SK-N-SH (cell line): ENCODE measurements at regions not wholly inside any gene's neighbourhood (a gene's known extent, or its start where the extent isn't known, plus 50 kb on each side); places are given as distances from the start of the nearest gene placed in this dataset.

Experiments
- CTCF ChIP-seq: fragments of 200-600 bp; sonication (generic); IDR thresholded peaks from 2 replicates; pipeline ENCODE4 v1.6.1; 2017; ENCODE audit warnings: antibody characterized with exemption, mild to moderate bottlenecking, moderate library complexity
- EP300 ChIP-seq, 2 experiments: IDR thresholded peaks; 2 replicates each; pipeline versions ENCODE4 v1.4.0 to v1.6.1; 2012; ENCODE audit warnings: borderline replicate concordance in 1 of 2, low read depth in 1 of 2, low read length in 1 of 2
- EZH2phosphoT487 ChIP-seq: fragments of 200-600 bp; sonication (generic); IDR thresholded peaks from 2 replicates; pipeline ENCODE4 v1.6.1; 2017; ENCODE audit warnings: low read depth, mixed run types, mild to moderate bottlenecking, antibody characterized with exemption, moderate library complexity, borderline replicate concordance
- GATA2 ChIP-seq: sonication (generic); formaldehyde crosslinking; IDR thresholded peaks from 2 replicates; pipeline ENCODE4 v1.5.0; 2020; ENCODE audit warnings: mild to moderate bottlenecking, missing genetic modification reagents
- JUND ChIP-seq: IDR thresholded peaks from 2 replicates; pipeline ENCODE4 v1.4.0; 2012
- MAX ChIP-seq: IDR thresholded peaks from 2 replicates; pipeline ENCODE4 v1.4.0; 2012; ENCODE audit warnings: low read depth
- POLR2AphosphoS5 ChIP-seq: IDR thresholded peaks from 2 replicates; pipeline ENCODE4 v1.6.1; 2012; ENCODE audit warnings: low read depth, low read length
- RAD21 ChIP-seq: IDR thresholded peaks from 2 replicates; pipeline ENCODE4 v1.6.1; 2012; ENCODE audit warnings: mild to moderate bottlenecking, low read length
- REST ChIP-seq: IDR thresholded peaks from 2 replicates; pipeline ENCODE4 v1.6.1; 2012; ENCODE audit warnings: mild to moderate bottlenecking, low read depth, low read length, moderate library complexity
- SMC3 ChIP-seq: IDR thresholded peaks from 2 replicates; pipeline ENCODE4 v1.6.1; 2012; ENCODE audit warnings: low read depth, low read length, improper control_type of control experiment
- TEAD4 ChIP-seq: IDR thresholded peaks from 2 replicates; pipeline ENCODE4 v1.4.0; 2012; ENCODE audit warnings: mild to moderate bottlenecking, borderline replicate concordance; ENCODE audit not compliant: insufficient read depth
- ZBTB33 ChIP-seq: IDR thresholded peaks from 2 replicates; pipeline ENCODE4 v1.4.0; 2012; ENCODE audit warnings: low read depth, borderline replicate concordance

DNA sequence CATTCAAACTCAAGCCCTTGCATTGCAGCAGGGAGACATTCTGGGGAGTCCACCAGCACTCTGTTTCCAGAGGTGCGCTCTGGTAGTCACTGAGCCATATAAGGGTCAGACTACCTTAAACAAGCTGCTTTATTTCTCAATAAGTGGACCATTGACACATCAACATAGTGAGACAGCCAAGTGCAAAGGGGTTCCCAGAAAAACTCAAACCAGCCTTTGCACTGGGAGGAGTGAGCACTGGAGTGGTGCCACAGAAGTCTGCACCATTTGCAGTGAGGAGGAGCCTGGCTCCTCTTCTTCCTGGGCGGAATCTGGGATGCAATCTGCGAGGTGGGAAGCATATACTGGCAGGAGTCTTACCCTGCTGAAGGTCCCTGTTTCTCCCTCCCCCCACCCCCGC lies 86.4 kb downstream of the OSR1 start:
- TF ChIP-seq CTCF = no peak
- no peak for TF ChIP-seq POLR2AphosphoS5
- no peak for TF ChIP-seq SMC3
- TF ChIP-seq ZBTB33 = no peak
- no peak for TF ChIP-seq JUND
- no peak for TF ChIP-seq GATA2 (CRISPR knock-in tag)
- TF ChIP-seq EP300 (IDR thresholded peaks at IDR 0.05; ENCODE audit: borderline replicate concordance in 1 of 2, low read depth in 1 of 2, low read length in 1 of 2) = no peak
- TF ChIP-seq EZH2phosphoT487 = no peak
- TF ChIP-seq RAD21 = no peak
- no peak for TF ChIP-seq MAX
- no peak for TF ChIP-seq TEAD4
- no peak for TF ChIP-seq REST
